CD4-positive, alpha-beta T cell (primary cell): ENCODE measurements at regions not wholly inside any gene's neighbourhood (a gene's known extent, or its start where the extent isn't known, plus 50 kb on each side); places are given as distances from the start of the nearest gene placed in this dataset.

Source experiments
- ATAC-seq: fragments of 200-7000 bp; cut with Tn5 transposase; one replicate; pipeline ENCODE4 v1.10.0; 2022; ENCODE audit warnings: mild to moderate bottlenecking; ENCODE audit not compliant: poor library complexity
- CTCF ChIA-PET: fragments of 350-600 bp; sonication (Branson Sonifier 250); formaldehyde crosslinking; loops from one replicate; lab custom pipeline; 2021; ENCODE audit warnings: antibody characterized with exemption, inconsistent platforms; lab: Charles Lee
- POLR2A ChIA-PET: fragments of 350-600 bp; sonication (Branson Sonifier 250); formaldehyde crosslinking; loops from one replicate; lab custom pipeline; 2021; ENCODE audit warnings: antibody characterized with exemption, inconsistent platforms; lab: Charles Lee
- DNase-seq, 14 experiments: peaks; one replicate each; pipeline ENCODE4 v3.0.0-alpha.2; 2013 to 2020; ENCODE audit warnings: mixed read lengths in 2 of 14
- H3K27ac ChIP-seq, 2 donors: one replicate each; pipeline versions ENCODE4 v1.5.1 to v1.7.0; 2013; ENCODE audit warnings: low read length in 2 of 2, low read depth in 1 of 2, mild to moderate bottlenecking in 1 of 2
- H3K27me3 ChIP-seq, 2 experiments: 1 replicate in 1 of 2; 2 replicates in 1 of 2; pipeline versions ENCODE4 v1.6.1 to v1.7.0; 2013; ENCODE audit warnings: low read length in 2 of 2, control low read depth in 1 of 2, mild to moderate bottlenecking in 1 of 2, moderate library complexity in 1 of 2; ENCODE audit not compliant: insufficient read depth in 2 of 2, control insufficient read depth in 1 of 2
- H3K36me3 ChIP-seq: one replicate; pipeline ENCODE4 v1.6.1; 2013; ENCODE audit warnings: low read length, control low read depth; ENCODE audit not compliant: insufficient read depth
- H3K4me1 ChIP-seq: one replicate; pipeline ENCODE4 v1.6.1; 2013; ENCODE audit warnings: low read length, control low read depth; ENCODE audit not compliant: insufficient read depth
- H3K4me3 ChIP-seq: one replicate; pipeline ENCODE4 v1.5.1; 2013; ENCODE audit warnings: mild to moderate bottlenecking, low read length, moderate library complexity
- H3K9me3 ChIP-seq, 2 experiments: 1 replicate in 1 of 2; 2 replicates in 1 of 2; pipeline versions ENCODE4 v1.6.1 to v1.7.0; 2013; ENCODE audit warnings: low read length in 2 of 2, mild to moderate bottlenecking in 2 of 2, control low read depth in 1 of 2, moderate library complexity in 1 of 2; ENCODE audit not compliant: control insufficient read depth in 1 of 2, insufficient read depth in 1 of 2
- H3K27ac Mint-ChIP-seq: one replicate; pipeline ENCODE4 v1.8.0; 2020; ENCODE audit warnings: mixed read lengths
- H3K27me3 Mint-ChIP-seq: one replicate; pipeline ENCODE4 v1.8.0; 2021; ENCODE audit warnings: mixed read lengths
- H3K36me3 Mint-ChIP-seq: one replicate; pipeline ENCODE4 v1.8.0; 2021; ENCODE audit warnings: low read depth, mixed read lengths
- H3K4me1 Mint-ChIP-seq: one replicate; pipeline ENCODE4 v1.8.0; 2021; ENCODE audit warnings: low read depth, mixed read lengths
- H3K4me3 Mint-ChIP-seq: one replicate; pipeline ENCODE4 v1.8.0; 2020; ENCODE audit warnings: mild to moderate bottlenecking, mixed read lengths
- H3K9me3 Mint-ChIP-seq: one replicate; pipeline ENCODE4 v1.8.0; 2020; ENCODE audit warnings: mixed read lengths
- CTCF ChIP-seq: fragments of 200-600 bp; IDR thresholded peaks from one replicate; pipeline ENCODE4 v1.8.0; 2022; ENCODE audit warnings: antibody characterized with exemption, mild to moderate bottlenecking
- intact Hi-C, 2 experiments: fragments of 100-400 bp; cut with DNase I in 1 of 2; cut with micrococcal nuclease in 1 of 2; formaldehyde crosslinking; loops; one replicate each; pipeline versions ENCODE4 v1.15.1 to v1.9.0; 2023 to 2025; cut with DNase I, micrococcal nuclease

GRCh38 chr21:36547464-36547863 is 67.5 kb upstream of the CLDN14 start:
- Mint-ChIP-seq H3K27me3 (peaks cover 14% of the 10 kb centered on the region), H3K4me1 (no peaks in the 10 kb centered on the region), H3K4me3 (no peak overlapping the region), H3K27ac (no peak overlapping the region), H3K9me3 (no peaks in the 10 kb centered on the region), H3K36me3 (no peaks in the 10 kb centered on the region)
- DNase-seq (no peak), ATAC-seq (no peak)
- peaks cover 5 to 8% of the 10 kb centered on the region in 2 experiments for H3K27me3 ChIP-seq
- H3K27ac ChIP-seq = no peak overlapping the region
- POLR2A ChIA-PET = no interaction called here
- H3K36me3 ChIP-seq = no peaks in the 10 kb centered on the region
- no peak for TF ChIP-seq CTCF
- no peaks in the 10 kb centered on the region for H3K4me1 ChIP-seq
- peaks cover 0 to 4% of the 10 kb centered on the region in 2 experiments for H3K9me3 ChIP-seq
- no peak overlapping the region for H3K4me3 ChIP-seq
- CTCF ChIA-PET = no interaction called here
- intact Hi-C loops = no loop called here

GRCh38 chr21:36548866-36549265 is 68.9 kb upstream of the CLDN14 start:
- H3K4me3 ChIP-seq = no peak overlapping the region
- CTCF ChIA-PET = no interaction called here
- Mint-ChIP-seq H3K9me3 (no peaks in the 10 kb centered on the region), H3K4me1 (no peaks in the 10 kb centered on the region), H3K27ac (no peak overlapping the region), H3K36me3 (no peaks in the 10 kb centered on the region), H3K27me3 (peaks cover 4% of the 10 kb centered on the region), H3K4me3 (no peak overlapping the region)
- no peak overlapping the region for H3K27ac ChIP-seq
- no peak for DNase-seq
- H3K4me1 ChIP-seq = no peaks in the 10 kb centered on the region
- peaks cover 0 to under 1% of the 10 kb centered on the region in 2 experiments for H3K9me3 ChIP-seq
- no peak for ATAC-seq
- POLR2A ChIA-PET = no interaction called here
- H3K36me3 ChIP-seq = no peaks in the 10 kb centered on the region
- no peak for TF ChIP-seq CTCF
- peaks cover 0 to 4% of the 10 kb centered on the region in 2 experiments for H3K27me3 ChIP-seq
- intact Hi-C loops = no loop called here

- no peak overlapping the region for H3K27ac Mint-ChIP-seq
- no peak overlapping the region for H3K4me3 Mint-ChIP-seq
- Histone ChIP-seq H3K4me1 (no peaks in the 10 kb centered on the region), H3K9me3 (peaks cover 0 to 5% of the 10 kb centered on the region in 2 experiments), H3K36me3 (no peaks in the 10 kb centered on the region), H3K4me3 (no peak overlapping the region), H3K27me3 (peaks cover 0 to 4% of the 10 kb centered on the region in 2 experiments), H3K27ac (no peak overlapping the region)
- DNase-seq (no peak), ATAC-seq (no peak)
- no peaks in the 10 kb centered on the region for H3K4me1 Mint-ChIP-seq
- intact Hi-C loops = no loop called here
- H3K9me3 Mint-ChIP-seq = no peaks in the 10 kb centered on the region
- H3K27me3 Mint-ChIP-seq = peaks cover 4% of the 10 kb centered on the region
- no peak for TF ChIP-seq CTCF
- ChIA-PET CTCF (no interaction called here), POLR2A (no interaction called here)
- H3K36me3 Mint-ChIP-seq = no peaks in the 10 kb centered on the region
Measured at GRCh38 chr21:36549470-36549869, 69.5 kb upstream of the CLDN14 start.
